HEK293 (cell line): ENCODE measurements at regions not wholly inside any gene's neighbourhood (a gene's known extent, or its start where the extent isn't known, plus 50 kb on each side); places are given as distances from the start of the nearest gene placed in this dataset.

Experiments
- CTCF ChIP-seq: fragments of 450-650 bp; formaldehyde crosslinking; IDR thresholded peaks from 2 replicates; pipeline ENCODE4 v1.5.1; 2016; ENCODE audit warnings: missing biosample characterization, missing genetic modification characterization
- ZBTB7A ChIP-seq: fragments of 450-650 bp; formaldehyde crosslinking; IDR thresholded peaks from 2 replicates; pipeline ENCODE4 v1.5.1; 2016; ENCODE audit warnings: low read depth, missing biosample characterization, missing genetic modification characterization

GRCh38 chr3:157981819-157982218, 124.4 kb downstream of the SHOX2 start:
- no peak for TF ChIP-seq CTCF
- TF ChIP-seq ZBTB7A (tag by site-specific recombination) = no peak
